HG02642 (cell line): ENCODE measurements at regions not wholly inside any gene's neighbourhood (a gene's known extent, or its start where the extent isn't known, plus 50 kb on each side); places are given as distances from the start of the nearest gene placed in this dataset.
"Not testable (repeated sequence)": the region's sequence is repeated elsewhere in the genome, so short reads cannot be mapped to it uniquely, and the experiment has no call there.

Experiments
- ATAC-seq: cut with Tn5 transposase; IDR thresholded peaks from one replicate; pipeline ENCODE4 v1.9.1; 2021; ENCODE audit warnings: mild to moderate bottlenecking; ENCODE audit not compliant: unreplicated experiment, poor library complexity

- not testable (repeated sequence) for ATAC-seq
Observed at GRCh38 chr5:113715921-113716320, 202.4 kb downstream of the YTHDC2 start.

GRCh38 chr5:113719549-113719948 lies 206.1 kb downstream of the YTHDC2 start:
- ATAC-seq = no peak

DNA sequence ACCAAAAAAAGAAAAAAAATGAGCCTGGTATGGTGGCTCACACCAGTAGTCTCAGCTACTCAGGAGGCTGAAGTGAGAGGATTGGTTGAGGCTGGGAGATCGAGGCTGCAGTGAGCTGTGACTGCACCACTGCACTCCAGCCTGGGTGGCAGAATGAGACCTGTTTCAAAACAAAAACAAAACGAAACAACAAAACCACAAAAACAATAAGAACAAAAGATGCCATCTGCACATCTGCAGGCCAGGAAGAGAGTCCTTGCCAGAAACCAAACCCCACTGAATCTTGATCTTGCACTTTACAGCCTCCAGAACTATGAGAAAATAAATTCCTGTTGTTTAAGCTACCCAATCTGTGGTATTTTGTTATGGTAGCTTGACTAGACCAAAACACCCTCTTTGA lies 207.7 kb downstream of the YTHDC2 start:
- no peak for ATAC-seq

GRCh38 chr5:113723021-113723420 lies 209.5 kb downstream of the YTHDC2 start:
- no peak for ATAC-seq

DNA sequence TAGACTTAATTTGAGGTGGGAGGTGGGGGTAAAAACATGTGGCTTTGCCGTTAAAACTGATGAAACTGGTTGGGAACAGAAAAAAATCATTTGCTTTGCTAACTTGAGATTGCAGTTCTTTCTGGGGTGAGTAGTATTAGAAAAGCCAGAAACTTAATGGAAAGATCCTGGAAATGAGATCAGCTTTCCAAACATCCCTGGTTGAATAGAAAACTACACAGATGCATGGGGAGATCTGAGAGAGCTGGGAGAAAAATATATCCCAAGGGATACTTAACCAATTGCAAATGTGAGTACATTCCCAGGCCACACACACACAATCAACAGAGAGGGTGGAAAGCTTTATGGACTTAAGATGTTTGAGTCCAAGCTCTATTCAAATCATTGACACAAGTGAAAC lies 222.3 kb downstream of the YTHDC2 start:
- no peak for ATAC-seq

DNA sequence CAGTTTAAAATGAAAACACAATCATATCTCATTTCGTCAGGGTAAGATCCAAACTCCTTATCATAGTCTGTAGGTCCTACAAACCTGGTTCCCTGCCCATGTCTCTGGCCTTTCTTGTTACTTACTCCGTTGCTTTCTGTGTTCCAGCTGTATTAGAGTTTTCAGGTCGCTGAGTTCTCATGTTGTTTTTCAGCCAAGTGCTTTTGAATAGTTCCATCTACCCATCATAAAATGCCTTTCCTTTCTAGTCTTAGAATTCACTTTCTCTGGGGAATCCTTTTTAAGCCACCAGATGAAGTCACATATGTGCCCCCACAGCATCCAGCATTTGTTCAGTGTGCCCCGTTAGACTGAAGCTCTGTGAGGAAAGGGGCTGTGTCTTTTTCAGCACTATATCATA lies 228.7 kb downstream of the YTHDC2 start:
- ATAC-seq = no peak

GRCh38 chr5:113742639-113743038 lies 229.1 kb downstream of the YTHDC2 start:
- no peak for ATAC-seq

DNA sequence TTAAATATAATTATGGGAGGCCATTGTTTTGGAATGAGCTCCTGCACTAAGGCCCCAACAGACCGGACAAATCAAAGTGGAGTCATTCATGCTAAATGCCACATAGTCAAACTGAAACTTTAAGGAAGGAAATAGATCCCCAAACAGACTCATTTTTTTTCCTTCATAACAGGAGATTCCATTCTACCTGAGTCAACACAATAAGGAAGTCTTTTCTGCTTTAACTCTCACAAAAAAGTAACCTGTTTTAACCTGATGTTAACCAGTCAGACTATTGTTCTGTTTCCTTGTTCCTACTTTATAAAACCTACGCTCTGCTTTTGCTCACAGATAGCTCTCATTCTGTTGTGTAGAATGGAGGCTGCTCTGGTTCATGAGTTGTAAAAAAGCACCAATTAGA lies 234.9 kb downstream of the YTHDC2 start:
- no peak for ATAC-seq

DNA sequence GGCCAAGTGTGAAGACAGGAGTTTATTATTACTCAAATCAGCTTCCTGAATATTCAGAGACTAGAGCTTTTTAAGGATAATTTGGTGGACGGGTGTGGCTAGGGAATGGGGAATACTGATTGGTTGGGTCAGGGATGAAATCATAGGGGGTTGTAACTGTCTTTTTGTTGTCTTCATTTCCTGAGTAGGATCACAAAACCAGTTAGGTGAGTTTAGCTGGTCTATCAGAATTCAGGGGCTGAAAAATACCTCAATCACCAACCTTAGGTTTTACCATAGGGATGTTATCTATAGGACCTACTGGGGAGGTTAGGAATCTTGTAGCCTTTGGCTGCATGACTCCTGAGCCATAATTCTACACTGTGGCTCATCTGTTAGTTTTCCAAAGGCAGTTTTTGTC lies 235.8 kb downstream of the YTHDC2 start:
- ATAC-seq = no peak

DNA sequence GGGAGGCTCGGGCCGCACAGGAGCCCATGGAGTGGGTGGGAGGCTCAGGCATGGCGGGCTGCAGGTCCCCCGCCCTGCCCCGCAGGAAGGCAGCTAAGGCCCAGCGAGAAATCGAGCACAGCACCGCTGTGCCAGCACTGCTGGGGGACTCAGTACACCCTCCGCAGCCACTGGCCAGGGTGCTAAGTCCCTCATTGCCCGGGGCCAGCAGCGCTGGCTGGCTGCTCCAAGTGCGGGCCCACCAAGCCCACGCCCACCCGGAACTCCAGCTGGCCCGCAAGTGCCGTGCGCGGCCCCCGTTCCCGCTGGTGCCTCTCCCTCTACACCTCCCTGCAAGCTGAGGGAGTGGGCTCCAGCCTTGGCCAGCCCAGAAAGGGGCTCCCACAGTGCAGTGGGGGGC lies 239.7 kb downstream of the YTHDC2 start:
- not testable (repeated sequence) for ATAC-seq

GRCh38 chr5:113755516-113755915 lies 242.0 kb downstream of the YTHDC2 start:
- no peak for ATAC-seq

- no peak for ATAC-seq
Observed at GRCh38 chr5:113757508-113757907, 244.0 kb downstream of the YTHDC2 start.

- ATAC-seq = no peak
Observed at GRCh38 chr5:113759505-113759904, 246.0 kb downstream of the YTHDC2 start.

GRCh38 chr5:113760486-113760885 lies 247.0 kb downstream of the YTHDC2 start:
- ATAC-seq = no peak

- no peak for ATAC-seq
Observed at GRCh38 chr5:113761594-113761993, 248.1 kb downstream of the YTHDC2 start.

- no peak for ATAC-seq
Observed at GRCh38 chr5:113764382-113764781, 250.9 kb downstream of the YTHDC2 start.

DNA sequence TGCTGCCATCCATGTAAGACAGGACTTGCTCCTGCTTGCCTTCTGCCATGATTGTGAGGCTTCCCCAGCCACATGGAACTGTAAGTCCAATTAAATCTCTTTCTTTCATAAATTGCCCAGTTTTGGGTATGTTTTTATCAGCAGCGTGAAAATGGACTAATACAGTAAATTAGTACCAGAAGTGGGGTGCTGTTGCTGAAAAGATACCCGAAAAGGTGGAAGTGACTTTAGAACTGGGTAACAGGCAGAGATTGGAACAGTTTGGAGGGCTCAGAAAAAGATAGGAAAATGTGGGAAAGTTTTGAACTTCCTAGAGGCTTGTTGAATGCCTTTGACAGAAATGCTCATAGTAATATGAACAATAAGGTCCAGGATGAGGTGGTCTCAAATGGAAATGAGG lies 253.3 kb downstream of the YTHDC2 start:
- ATAC-seq = not testable (repeated sequence)

GRCh38 chr5:113770648-113771047 lies 257.2 kb downstream of the YTHDC2 start:
- ATAC-seq = no peak

GRCh38 chr5:113771483-113771882 lies 258.0 kb downstream of the YTHDC2 start:
- ATAC-seq = peak; percentile 81

DNA sequence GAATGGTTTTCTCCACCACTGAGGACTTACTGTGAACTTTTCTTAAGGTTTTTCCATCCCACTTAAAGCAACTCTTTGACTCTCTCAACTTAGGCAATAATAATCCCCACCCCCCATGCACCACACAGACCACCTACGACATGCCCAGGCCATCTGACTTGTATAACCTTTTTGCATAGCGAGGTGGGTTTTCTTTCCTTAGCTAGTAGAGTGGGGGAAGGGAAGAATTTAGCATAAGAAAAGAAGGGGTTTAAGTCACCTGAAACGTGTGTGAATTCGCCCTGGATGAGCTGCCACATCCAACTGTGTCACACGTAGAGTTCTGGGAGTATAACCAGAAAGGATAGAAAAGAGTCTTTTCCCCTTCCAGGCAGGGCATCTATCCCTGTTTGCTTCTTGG lies 262.7 kb downstream of the YTHDC2 start:
- no peak for ATAC-seq

DNA sequence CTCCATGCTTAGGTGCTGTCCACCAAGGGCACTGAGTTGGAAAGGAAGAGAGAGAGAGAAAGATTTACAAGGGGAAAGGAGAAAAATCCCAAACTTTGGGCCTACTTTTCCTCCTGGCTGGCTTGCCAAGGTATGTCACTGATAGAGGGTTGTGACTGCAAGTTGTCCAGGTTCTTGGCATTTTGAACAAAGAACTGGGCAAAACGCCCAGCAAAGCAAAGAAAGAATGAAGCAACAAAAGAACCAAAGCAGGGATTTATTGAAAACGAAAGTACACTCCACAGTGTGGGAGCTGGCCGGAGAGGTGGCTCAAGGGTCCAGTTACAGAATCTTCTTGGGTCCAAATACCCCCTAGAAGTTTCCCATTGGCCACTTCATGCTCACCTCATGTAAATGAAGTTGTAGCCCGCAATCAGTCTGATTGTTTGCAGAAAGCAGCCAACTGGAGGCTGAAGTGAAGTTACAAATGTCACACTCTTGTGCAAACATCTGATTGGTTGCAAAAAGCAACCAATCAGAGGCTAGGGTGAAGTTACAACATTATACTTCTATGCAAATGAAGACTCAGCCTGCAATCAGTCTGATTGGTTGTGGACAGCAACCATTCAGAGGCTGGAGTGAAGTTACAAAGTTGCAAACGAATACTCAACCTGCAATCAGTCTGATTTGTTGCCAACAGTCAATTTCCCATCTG lies 263.5 kb downstream of the YTHDC2 start:
- no peak for ATAC-seq

- no peak for ATAC-seq
Observed at GRCh38 chr5:113778147-113778546, 264.7 kb downstream of the YTHDC2 start.
